H9 (cell line): ENCODE measurements at regions not wholly inside any gene's neighbourhood (a gene's known extent, or its start where the extent isn't known, plus 50 kb on each side); places are given as distances from the start of the nearest gene placed in this dataset.

Experiments used
- DNase-seq: peaks from one replicate; pipeline ENCODE4 v3.0.0-alpha.2; 2017
- H2AFZ ChIP-seq: one replicate; pipeline ENCODE4 v1.6.1; 2013; ENCODE audit warnings: mild to moderate bottlenecking, low read length, control low read depth, moderate library complexity
- H2AK5ac ChIP-seq: 2 replicates; pipeline ENCODE4 v1.6.1; 2013; ENCODE audit warnings: low read length, control low read depth, mixed read lengths; ENCODE audit not compliant: insufficient read length
- H2BK120ac ChIP-seq: one replicate; pipeline ENCODE4 v1.6.1; 2013; ENCODE audit warnings: low read depth, mild to moderate bottlenecking, low read length, control low read depth, inconsistent platforms; ENCODE audit not compliant: poor library complexity, severe bottlenecking
- H2BK12ac ChIP-seq: 2 replicates; pipeline ENCODE4 v1.6.1; 2013; ENCODE audit warnings: low read length, control low read depth, mixed read lengths, low read depth; ENCODE audit not compliant: insufficient read length
- H2BK15ac ChIP-seq: 2 replicates; pipeline ENCODE4 v1.6.1; 2013; ENCODE audit warnings: low read depth, low read length, control low read depth
- H2BK20ac ChIP-seq: one replicate; pipeline ENCODE4 v1.6.1; 2013; ENCODE audit warnings: low read depth, mild to moderate bottlenecking, low read length, control low read depth, inconsistent platforms; ENCODE audit not compliant: poor library complexity, severe bottlenecking
- H2BK5ac ChIP-seq: 2 replicates; pipeline ENCODE4 v1.6.1; 2013; ENCODE audit warnings: low read length, control low read depth, mixed read lengths; ENCODE audit not compliant: insufficient read length
- H3K14ac ChIP-seq: 2 replicates; pipeline ENCODE4 v1.6.1; 2013; ENCODE audit warnings: low read length, control low read depth; ENCODE audit not compliant: insufficient read depth
- H3K18ac ChIP-seq: 2 replicates; pipeline ENCODE4 v1.6.1; 2013; ENCODE audit warnings: low read depth, mild to moderate bottlenecking, mixed read lengths, low read length, control low read depth; ENCODE audit not compliant: insufficient read length
- H3K23ac ChIP-seq: 2 replicates; pipeline ENCODE4 v1.6.1; 2013; ENCODE audit warnings: low read length, control low read depth, mixed read lengths, low read depth; ENCODE audit not compliant: insufficient read length
- H3K23me2 ChIP-seq: 2 replicates; pipeline ENCODE4 v1.6.1; 2013; ENCODE audit warnings: low read depth, mild to moderate bottlenecking, mixed read lengths, low read length, control low read depth; ENCODE audit not compliant: insufficient read length, poor library complexity, severe bottlenecking
- H3K27ac ChIP-seq: 2 replicates; pipeline ENCODE4 v1.5.1; 2013; ENCODE audit warnings: low read length, control low read depth, mixed read lengths, low read depth; ENCODE audit not compliant: insufficient read length
- H3K27me3 ChIP-seq: 2 replicates; pipeline ENCODE4 v1.6.1; 2013; ENCODE audit warnings: low read length, control low read depth, inconsistent platforms; ENCODE audit not compliant: insufficient read depth
- H3K4ac ChIP-seq: 2 replicates; pipeline ENCODE4 v1.6.1; 2013; ENCODE audit warnings: low read depth, mild to moderate bottlenecking, control low read depth, inconsistent platforms, low read length, moderate library complexity
- H3K4me1 ChIP-seq: 2 replicates; pipeline ENCODE4 v1.6.1; 2013; ENCODE audit warnings: low read length, control low read depth, inconsistent platforms; ENCODE audit not compliant: insufficient read depth
- H3K4me2 ChIP-seq: 2 replicates; pipeline ENCODE4 v1.6.1; 2013; ENCODE audit warnings: low read length, control low read depth, mixed read lengths; ENCODE audit not compliant: insufficient read length, insufficient read depth
- H3K56ac ChIP-seq: 2 replicates; pipeline ENCODE4 v1.6.1; 2013; ENCODE audit warnings: low read depth, mild to moderate bottlenecking, mixed read lengths, low read length, control low read depth; ENCODE audit not compliant: insufficient read length
- H3K79me1 ChIP-seq: 2 replicates; pipeline ENCODE4 v1.6.1; 2013; ENCODE audit warnings: low read depth, mild to moderate bottlenecking, moderate library complexity, low read length, control low read depth, inconsistent platforms; ENCODE audit not compliant: insufficient read depth, poor library complexity, severe bottlenecking
- H3K79me2 ChIP-seq: 2 replicates; pipeline ENCODE4 v1.6.1; 2013; ENCODE audit warnings: low read length, control low read depth, inconsistent platforms; ENCODE audit not compliant: insufficient read depth
- H3K9ac ChIP-seq: 2 replicates; pipeline ENCODE4 v1.6.1; 2013; ENCODE audit warnings: low read length, control low read depth, mixed read lengths; ENCODE audit not compliant: insufficient read length; ENCODE audit errors: extremely low read depth
- H3K9me3 ChIP-seq: one replicate; pipeline ENCODE4 v1.6.1; 2013; ENCODE audit warnings: low read depth, low read length, inconsistent platforms; ENCODE audit not compliant: control insufficient read depth
- H3T11ph ChIP-seq: one replicate; pipeline ENCODE4 v1.6.1; 2013; ENCODE audit warnings: mild to moderate bottlenecking, low read length, control low read depth, inconsistent platforms
- H4K20me1 ChIP-seq: one replicate; pipeline ENCODE4 v1.6.1; 2013; ENCODE audit not compliant: control insufficient read depth, insufficient read length, insufficient read depth
- H4K5ac ChIP-seq: 2 replicates; pipeline ENCODE4 v1.6.1; 2013; ENCODE audit warnings: low read depth, mild to moderate bottlenecking, mixed read lengths, low read length, control low read depth; ENCODE audit not compliant: insufficient read length
- H4K8ac ChIP-seq: replicated peaks from 2 replicates; pipeline ENCODE4 v1.6.1; 2013; ENCODE audit warnings: low read length, control low read depth, mixed read lengths, low read depth; ENCODE audit not compliant: insufficient read length
- H4K91ac ChIP-seq: 2 replicates; pipeline ENCODE4 v1.6.1; 2013; ENCODE audit warnings: low read depth, mild to moderate bottlenecking, moderate library complexity, mixed read lengths, low read length, control low read depth; ENCODE audit not compliant: insufficient read length
- H3K27ac Mint-ChIP-seq, 3 experiments: 2 replicates in 2 of 3; 3 replicates in 1 of 3; pipeline ENCODE4 v1.8.0; 2020 to 2021; ENCODE audit warnings: mixed read lengths in 3 of 3, mild to moderate bottlenecking in 1 of 3, moderate library complexity in 1 of 3
- H3K27me3 Mint-ChIP-seq: 2 replicates; pipeline ENCODE4 v1.8.0; 2021; ENCODE audit warnings: low read depth, mild to moderate bottlenecking, moderate library complexity, mixed read lengths
- H3K36me3 Mint-ChIP-seq, 3 experiments: 2 replicates in 2 of 3; 3 replicates in 1 of 3; pipeline ENCODE4 v1.8.0; 2020 to 2021; ENCODE audit warnings: low read depth in 3 of 3, mixed read lengths in 3 of 3; ENCODE audit not compliant: insufficient read depth in 1 of 3
- H3K4me1 Mint-ChIP-seq, 2 experiments: 2 replicates each; pipeline ENCODE4 v1.8.0; 2020; ENCODE audit warnings: mixed read lengths in 2 of 2
- H3K4me3 Mint-ChIP-seq, 2 experiments: 2 replicates in 1 of 2; 3 replicates in 1 of 2; pipeline ENCODE4 v1.8.0; 2020 to 2021; ENCODE audit warnings: mild to moderate bottlenecking in 2 of 2, mixed read lengths in 2 of 2, moderate library complexity in 1 of 2
- H3K9me3 Mint-ChIP-seq, 2 experiments: 2 replicates in 1 of 2; 3 replicates in 1 of 2; pipeline ENCODE4 v1.8.0; 2020; ENCODE audit warnings: mild to moderate bottlenecking in 2 of 2, mixed read lengths in 2 of 2, moderate library complexity in 1 of 2
- WGBS: extraction: QIAGEN DNeasy Blood & Tissue Kit; methylation state at CpG from one replicate; pipeline ENCODE4 v1.1.7; 2013; ENCODE audit warnings: missing lambda C conversion rate, low lambda C conversion rate, mixed read lengths; ENCODE audit not compliant: insufficient read length; ENCODE audit errors: extremely low coverage; 5-methylcytosine and 5-hydroxymethylcytosine counted together
- TF ChIP-seq, protein P1 (sequence below): fragments of 200-600 bp; sonication (generic); conservative IDR thresholded peaks from 3 replicates; pipeline ENCODE4 v1.8.0; 2021; ENCODE audit warnings: antibody characterized with exemption, mild to moderate bottlenecking

DNA sequence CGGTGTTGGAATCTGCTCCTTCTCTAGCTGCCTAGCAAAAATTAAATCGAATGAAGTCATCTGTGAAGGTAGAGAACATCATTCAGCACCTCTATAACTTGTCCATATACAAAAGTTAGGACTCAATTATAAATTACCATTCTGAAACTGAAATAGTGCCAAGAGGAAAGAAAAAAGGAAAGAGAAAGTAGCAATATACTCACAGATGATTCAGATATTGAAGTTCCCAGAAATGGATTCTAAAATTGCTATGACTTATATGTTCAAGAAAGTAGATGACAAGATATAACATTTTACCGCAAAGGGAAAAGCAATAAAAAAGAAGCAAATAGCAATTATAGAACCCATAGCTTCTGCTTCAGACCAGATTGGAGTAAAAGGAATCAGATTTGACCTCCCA lies 333.6 kb upstream of the GYPC start:
- Histone ChIP-seq H3K4me1 (no peaks in the 10 kb centered on the region), H2BK5ac (no peak overlapping the region), H2AK5ac (no peak overlapping the region), H3K27me3 (no peaks in the 10 kb centered on the region), H2AFZ (no peak overlapping the region), H2BK12ac (no peak overlapping the region), H2BK120ac (no peak overlapping the region), H3K4ac (no peak overlapping the region), H3K79me1 (no peaks in the 10 kb centered on the region), H4K91ac (no peak overlapping the region), H4K8ac (no peak overlapping the region), H3T11ph (no peak overlapping the region), H3K14ac (no peak overlapping the region), H2BK20ac (no peak overlapping the region), H3K9ac (no peak overlapping the region), H2BK15ac (no peak overlapping the region), H3K4me2 (no peak overlapping the region), H3K79me2 (no peaks in the 10 kb centered on the region), H3K23ac (no peak overlapping the region), H4K20me1 (no peaks in the 10 kb centered on the region), H3K56ac (no peak overlapping the region), H3K9me3 (no peaks in the 10 kb centered on the region), H3K23me2 (no peaks in the 10 kb centered on the region), H4K5ac (no peak overlapping the region), H3K27ac (no peak overlapping the region), H3K18ac (no peak overlapping the region)
- WGBS: no CpG with 5 or more reads among the region's 3 CpGs
- Mint-ChIP-seq H3K27me3 (no peaks in the 10 kb centered on the region), H3K4me1 (no peaks in the 10 kb centered on the region), H3K36me3 (no peaks in the 10 kb centered on the region), H3K27ac (no peak overlapping the region), H3K9me3 (no peaks in the 10 kb centered on the region), H3K4me3 (no peak overlapping the region)
- TF ChIP-seq, protein P1, sequence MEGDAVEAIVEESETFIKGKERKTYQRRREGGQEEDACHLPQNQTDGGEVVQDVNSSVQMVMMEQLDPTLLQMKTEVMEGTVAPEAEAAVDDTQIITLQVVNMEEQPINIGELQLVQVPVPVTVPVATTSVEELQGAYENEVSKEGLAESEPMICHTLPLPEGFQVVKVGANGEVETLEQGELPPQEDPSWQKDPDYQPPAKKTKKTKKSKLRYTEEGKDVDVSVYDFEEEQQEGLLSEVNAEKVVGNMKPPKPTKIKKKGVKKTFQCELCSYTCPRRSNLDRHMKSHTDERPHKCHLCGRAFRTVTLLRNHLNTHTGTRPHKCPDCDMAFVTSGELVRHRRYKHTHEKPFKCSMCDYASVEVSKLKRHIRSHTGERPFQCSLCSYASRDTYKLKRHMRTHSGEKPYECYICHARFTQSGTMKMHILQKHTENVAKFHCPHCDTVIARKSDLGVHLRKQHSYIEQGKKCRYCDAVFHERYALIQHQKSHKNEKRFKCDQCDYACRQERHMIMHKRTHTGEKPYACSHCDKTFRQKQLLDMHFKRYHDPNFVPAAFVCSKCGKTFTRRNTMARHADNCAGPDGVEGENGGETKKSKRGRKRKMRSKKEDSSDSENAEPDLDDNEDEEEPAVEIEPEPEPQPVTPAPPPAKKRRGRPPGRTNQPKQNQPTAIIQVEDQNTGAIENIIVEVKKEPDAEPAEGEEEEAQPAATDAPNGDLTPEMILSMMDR: no peak
- DNase-seq: no peak
